Calu3 (cell line): ENCODE measurements at regions not wholly inside any gene's neighbourhood (a gene's known extent, or its start where the extent isn't known, plus 50 kb on each side); places are given as distances from the start of the nearest gene placed in this dataset.

Experiments used
- BruUV-seq: library from RNA; stranded (reverse); fragments of 400-500 nt; replicated peaks from 2 replicates; lab custom pipeline; 2021; lab: Mats Ljungman, UMichigan
- CTCF ChIA-PET: fragments of 300-600 bp; sonication (Branson Sonifier 250); formaldehyde crosslinking; loops from one replicate; lab custom pipeline; 2022; ENCODE audit warnings: antibody characterized with exemption; lab: Charles Lee
- DNase-seq: peaks from one replicate; pipeline ENCODE4 v3.0.0; 2022
- H3K27ac Mint-ChIP-seq: one replicate; pipeline ENCODE4 v1.8.0; 2022; ENCODE audit warnings: mixed read lengths; ENCODE audit not compliant: unreplicated experiment
- H3K27me3 Mint-ChIP-seq: one replicate; pipeline ENCODE4 v1.8.0; 2022; ENCODE audit warnings: mixed read lengths; ENCODE audit not compliant: unreplicated experiment
- H3K36me3 Mint-ChIP-seq: one replicate; pipeline ENCODE4 v1.8.0; 2022; ENCODE audit warnings: mild to moderate bottlenecking, moderate library complexity, mixed read lengths; ENCODE audit not compliant: insufficient read depth, unreplicated experiment
- H3K4me1 Mint-ChIP-seq: one replicate; pipeline ENCODE4 v1.8.0; 2022; ENCODE audit warnings: mild to moderate bottlenecking, low read depth, mixed read lengths; ENCODE audit not compliant: unreplicated experiment
- H3K4me3 Mint-ChIP-seq: one replicate; pipeline ENCODE4 v1.8.0; 2022; ENCODE audit warnings: mild to moderate bottlenecking, low read depth, moderate library complexity, mixed read lengths; ENCODE audit not compliant: unreplicated experiment
- H3K9me3 Mint-ChIP-seq: one replicate; pipeline ENCODE4 v1.8.0; 2022; ENCODE audit warnings: low read depth, mixed read lengths; ENCODE audit not compliant: unreplicated experiment
- intact Hi-C: fragments of 100-400 bp; cut with micrococcal nuclease; formaldehyde crosslinking; loops from one replicate; pipeline ENCODE4 v1.10.0; 2022; ENCODE audit not compliant: unreplicated experiment
- TF ChIP-seq, protein P1 (sequence below): fragments of 200-600 bp; IDR thresholded peaks from one replicate; pipeline ENCODE4 v1.8.0; 2022; ENCODE audit warnings: antibody characterized with exemption; ENCODE audit not compliant: unreplicated experiment

- DNase-seq: no peak
- no peaks in the 10 kb centered on the region for H3K27me3 Mint-ChIP-seq
- no peaks in the 10 kb centered on the region for H3K36me3 Mint-ChIP-seq
Measured at GRCh38 chr6:92767101-92767500, 652.3 kb downstream of the EPHA7 start.

GRCh38 chr6:92763680-92764079, 655.7 kb downstream of the EPHA7 start:
- Mint-ChIP-seq H3K27me3 (no peaks in the 10 kb centered on the region), H3K4me1 (no peaks in the 10 kb centered on the region), H3K27ac (no peak overlapping the region), H3K9me3 (peaks cover 10% of the 10 kb centered on the region), H3K36me3 (no peaks in the 10 kb centered on the region), H3K4me3 (no peak overlapping the region)
- CTCF ChIA-PET: no interaction called here
- intact Hi-C loops: no loop called here
- DNase-seq: no peak
- TF ChIP-seq, protein P1, sequence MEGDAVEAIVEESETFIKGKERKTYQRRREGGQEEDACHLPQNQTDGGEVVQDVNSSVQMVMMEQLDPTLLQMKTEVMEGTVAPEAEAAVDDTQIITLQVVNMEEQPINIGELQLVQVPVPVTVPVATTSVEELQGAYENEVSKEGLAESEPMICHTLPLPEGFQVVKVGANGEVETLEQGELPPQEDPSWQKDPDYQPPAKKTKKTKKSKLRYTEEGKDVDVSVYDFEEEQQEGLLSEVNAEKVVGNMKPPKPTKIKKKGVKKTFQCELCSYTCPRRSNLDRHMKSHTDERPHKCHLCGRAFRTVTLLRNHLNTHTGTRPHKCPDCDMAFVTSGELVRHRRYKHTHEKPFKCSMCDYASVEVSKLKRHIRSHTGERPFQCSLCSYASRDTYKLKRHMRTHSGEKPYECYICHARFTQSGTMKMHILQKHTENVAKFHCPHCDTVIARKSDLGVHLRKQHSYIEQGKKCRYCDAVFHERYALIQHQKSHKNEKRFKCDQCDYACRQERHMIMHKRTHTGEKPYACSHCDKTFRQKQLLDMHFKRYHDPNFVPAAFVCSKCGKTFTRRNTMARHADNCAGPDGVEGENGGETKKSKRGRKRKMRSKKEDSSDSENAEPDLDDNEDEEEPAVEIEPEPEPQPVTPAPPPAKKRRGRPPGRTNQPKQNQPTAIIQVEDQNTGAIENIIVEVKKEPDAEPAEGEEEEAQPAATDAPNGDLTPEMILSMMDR: no peak
- BruUV-seq: no TSS peak

More at GRCh38 chr6:92767101-92767500, 652.3 kb downstream of the EPHA7 start:
- intact Hi-C loops: no loop called here
- Mint-ChIP-seq H3K4me1 (no peaks in the 10 kb centered on the region), H3K9me3 (peaks cover 8% of the 10 kb centered on the region), H3K27ac (no peak overlapping the region), H3K4me3 (no peak overlapping the region)
- no TSS peak for BruUV-seq
- CTCF ChIA-PET: no interaction called here
- TF ChIP-seq, protein P1: no peak

DNA sequence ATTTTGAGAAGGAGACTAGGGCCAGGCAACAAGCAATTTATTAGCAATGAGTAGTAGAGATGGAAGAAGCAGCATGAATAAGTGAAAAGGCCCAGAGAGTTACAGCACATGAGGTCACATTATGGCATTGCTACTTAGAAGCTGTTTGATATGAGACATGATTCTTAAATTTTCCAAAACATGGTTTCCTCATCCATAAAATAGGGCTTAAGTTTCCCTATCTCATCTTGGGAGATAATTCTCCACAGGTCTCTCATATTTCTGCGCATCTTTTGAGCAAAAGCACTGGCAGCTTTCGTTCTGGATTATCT, 656.1 kb downstream of the EPHA7 start:
- Mint-ChIP-seq H3K27me3 (no peaks in the 10 kb centered on the region), H3K4me1 (no peaks in the 10 kb centered on the region), H3K36me3 (no peaks in the 10 kb centered on the region), H3K9me3 (peaks cover 8% of the 10 kb centered on the region), H3K4me3 (no peak overlapping the region), H3K27ac (no peak overlapping the region)
- no TSS peak for BruUV-seq
- CTCF ChIA-PET: no interaction called here
- intact Hi-C loops: no loop called here
- TF ChIP-seq, protein P1: no peak
- no peak for DNase-seq

DNA sequence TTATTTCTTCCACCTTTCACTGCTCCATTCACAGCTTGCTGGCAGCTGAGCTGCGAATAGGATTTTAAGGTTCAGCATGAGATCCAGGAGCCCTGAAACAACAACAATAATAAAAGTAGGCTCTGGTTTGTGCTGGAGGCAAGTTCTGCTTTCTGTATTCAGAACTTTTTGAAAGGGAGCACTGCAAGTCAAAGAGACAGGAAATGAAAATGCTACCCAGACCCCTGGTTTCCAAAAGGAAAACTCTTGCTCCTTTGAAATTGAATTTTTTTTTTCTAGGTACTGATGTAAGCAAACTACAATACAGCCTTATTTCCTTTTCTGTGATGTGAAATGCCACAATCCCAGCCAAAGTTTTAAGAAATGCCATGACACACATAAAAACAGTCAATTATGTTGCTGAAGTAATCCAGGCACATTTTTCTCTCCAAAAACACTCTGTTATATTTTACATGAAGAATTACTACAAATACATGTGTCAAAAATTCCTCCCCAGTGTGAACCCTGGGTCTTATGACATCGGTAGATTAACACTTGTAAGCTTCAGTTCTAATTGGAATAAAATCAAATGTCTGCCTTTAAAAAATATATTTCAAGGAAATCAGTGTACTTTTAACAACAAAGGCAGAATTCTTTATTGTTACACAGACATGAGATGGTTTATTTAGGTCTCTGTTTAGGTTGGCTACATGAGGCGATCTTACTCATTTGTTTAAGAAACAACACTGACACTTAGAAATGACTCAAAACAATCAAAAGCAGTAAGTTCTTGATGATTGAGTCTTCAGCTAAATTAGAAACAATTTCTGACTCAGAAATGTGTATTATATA, 656.7 kb downstream of the EPHA7 start:
- CTCF ChIA-PET: no interaction called here
- Mint-ChIP-seq H3K27me3 (no peaks in the 10 kb centered on the region), H3K9me3 (peaks cover 8% of the 10 kb centered on the region), H3K4me3 (no peak overlapping the region), H3K4me1 (no peaks in the 10 kb centered on the region), H3K27ac (no peak overlapping the region), H3K36me3 (peaks cover 1% of the 10 kb centered on the region)
- TF ChIP-seq, protein P1: no peak
- no TSS peak for BruUV-seq
- no peak for DNase-seq
- intact Hi-C loops: no loop called here
